DMS 273 treated with DMSO at 0.1 percent for 48 hours (cell line): ENCODE measurements at regions not wholly inside any gene's neighbourhood (a gene's known extent, or its start where the extent isn't known, plus 50 kb on each side); places are given as distances from the start of the nearest gene placed in this dataset.
"Not testable (repeated sequence)": the region's sequence is repeated elsewhere in the genome, so short reads cannot be mapped to it uniquely, and the experiment has no call there.

Experiments used
- DNase-seq: peaks from one replicate; lab custom pipeline; 2025; lab: John Stamatoyannopoulos, UW

DNA sequence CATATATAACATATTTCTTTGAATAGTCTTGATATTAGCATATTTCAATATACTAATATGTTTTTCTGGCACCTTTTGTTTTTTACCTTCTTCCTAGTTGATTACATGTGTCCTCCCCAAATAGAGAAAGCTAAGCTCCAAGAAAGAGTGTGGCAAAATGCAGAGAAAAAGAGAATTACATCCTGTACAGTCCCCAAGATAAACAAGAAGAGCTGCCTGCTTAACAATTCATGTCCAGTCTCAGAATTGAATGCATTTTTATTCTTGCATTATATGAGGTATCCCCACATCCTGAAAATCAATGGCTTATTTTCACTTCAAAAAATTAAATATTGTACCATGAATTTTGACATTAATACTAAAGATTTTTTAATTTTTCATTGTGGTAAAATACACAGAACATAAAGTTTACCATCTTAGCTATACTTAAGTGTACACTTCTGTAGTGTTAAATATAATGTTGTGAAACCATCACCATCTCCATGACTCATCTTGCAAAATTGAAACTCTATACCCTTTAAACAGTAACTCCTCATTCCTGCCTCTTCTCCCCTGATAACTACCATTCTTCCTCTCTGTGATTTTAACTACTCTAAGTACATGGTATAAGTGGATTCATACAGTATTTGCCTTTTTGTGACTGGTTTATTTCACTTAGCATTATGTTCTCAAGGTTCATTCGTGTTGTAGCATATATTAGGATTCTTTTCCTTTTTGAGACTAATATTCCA, 490.3 kb downstream of the COL12A1 start:
- no peak for DNase-seq

DNA sequence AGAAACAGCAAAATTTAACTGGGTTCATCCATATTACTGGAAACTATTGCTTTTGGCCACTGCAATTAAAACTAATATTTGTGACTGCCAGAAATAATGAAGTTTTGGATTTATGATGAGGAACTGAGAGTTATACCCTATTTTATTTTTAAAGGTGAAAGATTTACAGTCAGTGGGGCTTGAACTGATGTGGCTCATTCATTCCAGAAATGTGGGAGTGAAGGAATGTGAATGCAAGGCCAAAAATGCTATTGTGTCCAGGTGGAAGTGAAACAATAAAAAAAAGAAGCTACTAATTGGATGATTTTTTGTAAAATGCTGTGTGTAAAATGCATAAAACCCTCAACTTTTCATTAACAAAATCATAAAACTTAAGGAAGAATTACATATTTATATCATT, 491.9 kb downstream of the COL12A1 start:
- DNase-seq = no peak

DNA sequence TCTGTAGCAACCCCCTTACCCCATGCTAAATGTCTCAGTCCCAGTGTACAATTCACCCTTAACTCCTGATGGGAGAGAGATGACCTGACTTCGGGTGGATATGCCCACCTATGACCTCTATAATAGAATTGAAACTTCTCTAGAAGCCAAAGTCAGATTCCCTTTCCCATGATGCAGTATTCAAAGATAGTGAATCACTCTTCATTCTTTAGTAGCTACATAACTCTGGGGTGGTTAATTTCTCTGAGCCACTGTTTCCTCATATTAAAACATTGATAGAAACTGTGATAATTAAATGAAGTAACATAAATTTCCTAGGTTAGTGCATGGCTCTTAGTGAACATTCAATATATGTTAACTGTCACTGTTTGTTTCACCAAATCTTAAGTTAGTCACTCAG, 500.4 kb downstream of the COL12A1 start:
- DNase-seq = no peak

DNA sequence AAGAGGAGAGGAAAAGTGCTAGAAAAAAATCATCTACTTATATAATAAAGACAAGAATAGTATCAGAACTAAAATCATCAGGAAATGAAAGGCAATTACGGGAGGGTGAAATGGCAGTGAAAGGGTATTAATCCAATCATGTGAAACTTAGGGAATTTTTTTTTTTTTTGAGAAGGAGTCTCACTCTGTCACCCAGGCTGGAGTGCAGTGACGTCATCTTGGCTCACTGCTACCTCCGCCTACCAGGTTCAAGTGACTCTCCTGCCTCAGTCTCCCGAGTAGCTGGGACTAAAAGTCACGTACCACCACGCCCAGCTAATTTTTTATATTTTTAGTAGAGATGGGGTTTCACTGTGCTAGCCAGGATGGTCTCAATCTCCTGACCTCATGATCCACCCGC, 501.3 kb downstream of the COL12A1 start:
- DNase-seq = not testable (repeated sequence)

DNA sequence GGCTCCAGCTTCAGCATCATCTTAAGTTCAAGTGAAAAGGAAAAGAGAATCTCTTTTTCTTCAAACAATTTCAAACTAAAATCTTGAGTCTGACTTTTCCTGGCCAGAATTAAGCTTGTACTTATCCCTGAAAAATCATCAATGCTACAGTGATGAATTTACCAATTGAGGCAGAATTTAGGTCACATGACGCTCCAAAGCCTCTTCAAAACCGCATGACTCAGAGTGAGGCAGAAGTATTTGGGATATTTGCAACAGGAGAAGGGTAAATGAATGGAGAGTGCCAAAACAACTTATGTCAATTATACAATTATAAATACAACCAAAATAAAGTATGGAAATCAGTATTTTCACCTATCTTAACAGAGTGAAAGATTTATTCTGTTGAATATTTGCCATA, 515.5 kb downstream of the COL12A1 start:
- no peak for DNase-seq

DNA sequence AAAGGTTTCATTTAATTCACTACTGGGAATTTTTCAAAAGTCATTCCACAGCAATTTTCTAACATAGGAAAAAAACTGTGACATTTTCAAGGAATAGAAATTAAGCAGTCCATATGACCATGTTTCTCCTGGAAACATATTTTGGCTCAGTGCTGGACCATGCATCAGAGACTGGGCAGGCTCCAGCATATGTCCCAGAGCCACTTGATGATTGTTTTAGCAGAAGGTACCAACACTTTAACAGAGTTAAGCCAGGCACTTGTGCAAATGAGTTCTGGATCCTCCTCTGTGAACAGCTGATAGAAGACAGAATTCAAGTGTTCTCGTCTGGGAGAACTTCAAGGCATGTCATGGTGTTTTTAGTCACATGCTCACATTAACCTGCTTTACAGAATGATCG, 516.3 kb downstream of the COL12A1 start:
- DNase-seq = no peak

DNA sequence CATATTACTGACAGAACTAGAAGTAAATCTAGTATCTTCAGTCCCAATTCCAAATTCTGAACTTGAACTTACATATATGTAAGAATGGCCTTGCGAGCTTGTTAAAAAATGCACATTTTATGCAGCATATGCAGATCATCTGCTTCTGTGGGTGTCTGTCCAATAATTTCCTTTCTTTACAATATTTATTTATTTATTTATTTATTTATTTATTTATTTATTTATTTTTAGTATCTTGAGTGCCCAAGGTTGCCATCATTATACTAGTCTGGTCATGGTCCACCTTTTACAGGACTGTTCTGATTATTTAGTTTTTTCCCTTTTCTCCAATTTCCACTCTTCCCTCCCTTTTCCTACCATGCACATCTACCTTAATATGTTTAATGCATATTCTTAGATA, 528.4 kb downstream of the COL12A1 start:
- no peak for DNase-seq

DNA sequence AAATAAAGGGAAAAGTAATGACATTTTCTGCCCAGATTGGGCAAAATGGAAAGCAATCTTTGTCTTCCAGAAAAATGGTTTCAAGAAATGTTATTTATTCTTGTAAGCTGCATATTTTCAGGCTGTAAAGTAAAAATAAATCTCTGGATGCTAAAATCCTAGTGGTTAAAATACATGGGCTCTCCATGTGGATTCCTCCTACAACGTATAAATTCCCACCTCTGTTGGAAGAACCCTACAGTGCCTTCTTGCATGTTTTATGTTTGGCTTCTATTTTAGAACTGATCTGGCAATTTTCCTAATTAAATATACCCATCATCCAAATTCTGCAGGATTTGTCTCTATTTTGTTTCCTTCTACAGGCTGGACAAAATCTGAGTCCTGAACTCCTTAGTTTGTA, 528.9 kb downstream of the COL12A1 start:
- no peak for DNase-seq

DNA sequence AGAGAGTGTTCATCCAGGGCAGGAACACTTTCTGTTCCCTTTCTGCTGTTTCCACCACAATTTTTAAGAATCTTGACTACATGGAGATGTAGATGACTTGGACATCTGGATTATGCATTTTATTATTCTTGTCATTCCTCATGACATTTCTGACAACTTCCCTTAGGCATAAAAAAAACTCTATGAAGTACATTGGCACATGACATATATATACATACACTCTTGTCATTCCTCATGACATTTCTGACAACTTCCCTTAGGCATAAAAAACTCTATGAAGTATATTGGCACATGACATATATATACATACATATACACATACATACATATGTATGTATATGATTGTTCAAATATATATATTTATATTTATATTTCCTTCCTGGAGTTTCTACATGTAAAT, 531.5 kb downstream of the COL12A1 start:
- DNase-seq = no peak

DNA sequence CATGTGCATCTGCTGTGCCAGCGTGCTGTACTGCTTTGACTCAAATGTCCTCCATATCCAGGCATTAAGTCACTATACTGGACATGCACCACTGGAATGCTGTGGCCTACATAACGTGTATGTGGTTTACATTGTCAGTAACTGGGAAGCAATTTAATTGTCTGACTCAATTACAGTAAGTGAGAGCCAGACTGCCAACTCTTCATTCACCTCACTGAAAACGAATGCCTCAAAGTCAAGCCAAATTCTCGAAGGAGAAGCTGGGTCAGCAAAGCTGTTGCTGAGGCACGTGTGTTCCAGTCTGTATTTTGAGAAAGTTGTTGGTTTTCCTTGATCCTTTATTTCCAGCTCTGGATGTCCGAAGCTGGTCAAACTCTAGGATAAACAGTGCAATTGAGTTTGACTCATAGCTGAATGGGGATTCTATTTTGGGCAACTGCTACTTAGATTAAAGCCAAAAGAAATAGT, 534.3 kb downstream of the COL12A1 start:
- no peak for DNase-seq

DNA sequence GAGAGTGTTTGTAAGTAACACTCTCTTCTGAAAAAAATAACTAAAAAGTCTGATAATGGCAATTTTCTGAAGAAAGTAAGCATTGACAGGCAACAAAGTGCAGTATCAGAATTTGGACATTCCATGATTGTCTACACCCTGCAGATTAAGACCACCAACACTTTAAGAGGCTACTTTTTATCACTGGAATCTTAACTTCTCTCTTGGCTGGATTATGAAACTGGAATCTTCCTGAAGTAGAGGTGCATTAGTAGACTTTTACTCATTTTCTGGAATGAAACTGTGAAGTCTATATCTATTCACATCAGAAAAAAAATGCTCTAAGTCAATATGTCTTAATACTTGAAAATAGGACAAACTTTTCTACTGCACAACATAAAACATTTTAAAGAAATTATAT, 547.5 kb downstream of the COL12A1 start:
- no peak for DNase-seq

DNA sequence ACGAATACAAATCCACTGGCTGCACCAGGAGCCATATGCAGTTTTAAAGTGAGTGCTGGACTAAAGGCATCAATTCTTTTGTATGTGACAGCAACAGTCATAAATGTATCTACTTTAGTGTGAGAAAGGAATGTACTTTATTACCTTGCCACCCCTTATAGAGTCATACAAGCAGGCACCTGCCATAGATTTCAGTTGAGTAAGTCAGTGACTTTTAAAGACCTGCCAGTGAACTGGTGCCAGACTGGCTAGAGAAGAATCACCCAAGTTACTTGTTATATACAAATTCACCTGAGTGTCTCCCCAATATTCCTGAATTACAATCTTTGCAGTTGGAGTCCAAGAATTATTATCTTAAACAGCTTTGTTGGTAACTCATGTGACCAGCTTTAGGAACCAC, 547.9 kb downstream of the COL12A1 start:
- DNase-seq = no peak

DNA sequence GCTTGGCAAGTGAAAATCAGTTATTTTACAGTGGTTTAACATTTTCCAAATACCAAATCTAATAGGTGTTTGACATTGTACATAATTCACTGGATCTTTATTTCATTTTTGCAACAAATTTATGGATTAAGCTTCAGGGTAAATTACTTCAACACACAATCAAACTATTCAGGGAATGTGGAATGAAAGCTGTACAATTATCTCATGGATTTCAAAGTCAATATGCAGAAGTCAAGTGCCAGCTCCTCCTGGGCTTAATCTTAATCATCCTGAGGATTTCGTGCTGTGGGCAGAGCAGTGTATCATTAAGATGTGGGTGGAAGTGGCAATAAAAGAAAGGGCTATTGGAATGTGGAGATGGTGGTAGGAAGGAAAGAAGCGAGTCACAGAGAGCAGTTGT, 548.8 kb downstream of the COL12A1 start:
- no peak for DNase-seq

DNA sequence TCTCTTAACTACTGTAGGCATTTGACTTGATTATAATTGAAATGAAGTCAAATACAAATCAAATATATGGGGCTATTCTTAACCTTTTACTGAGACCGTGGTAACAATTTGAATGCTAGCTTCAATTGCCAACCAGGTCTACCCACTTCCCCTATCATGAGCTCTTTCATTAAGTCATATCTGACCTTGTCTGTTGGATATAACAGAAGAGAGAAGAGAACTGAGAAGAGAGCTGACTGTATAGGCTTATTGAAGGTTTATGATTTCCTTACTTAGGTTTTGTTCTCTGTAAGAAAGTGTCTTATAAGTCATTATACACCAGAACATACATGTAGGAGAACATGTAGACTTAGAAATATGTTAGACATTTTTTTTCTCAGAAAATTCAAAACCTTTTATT, 549.4 kb downstream of the COL12A1 start:
- no peak for DNase-seq

DNA sequence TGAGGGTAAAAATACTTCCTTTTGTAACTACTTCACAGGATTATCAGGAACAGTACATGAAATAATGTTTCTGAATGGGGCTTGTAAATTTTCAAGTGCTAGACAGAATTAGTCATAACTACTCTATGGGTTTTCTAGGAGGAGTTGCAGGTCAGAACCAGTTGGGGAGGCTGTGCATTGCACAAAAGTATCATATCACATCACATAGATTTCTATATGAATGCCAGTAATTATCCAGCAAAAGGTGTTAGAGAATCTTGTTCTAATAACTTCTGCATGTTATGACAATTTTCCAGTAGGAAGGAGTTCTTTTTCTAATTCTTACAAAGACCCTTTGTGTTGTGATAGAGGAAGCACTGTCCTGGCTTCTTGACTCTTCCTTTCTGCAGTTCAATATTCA, 551.6 kb downstream of the COL12A1 start:
- DNase-seq = no peak

DNA sequence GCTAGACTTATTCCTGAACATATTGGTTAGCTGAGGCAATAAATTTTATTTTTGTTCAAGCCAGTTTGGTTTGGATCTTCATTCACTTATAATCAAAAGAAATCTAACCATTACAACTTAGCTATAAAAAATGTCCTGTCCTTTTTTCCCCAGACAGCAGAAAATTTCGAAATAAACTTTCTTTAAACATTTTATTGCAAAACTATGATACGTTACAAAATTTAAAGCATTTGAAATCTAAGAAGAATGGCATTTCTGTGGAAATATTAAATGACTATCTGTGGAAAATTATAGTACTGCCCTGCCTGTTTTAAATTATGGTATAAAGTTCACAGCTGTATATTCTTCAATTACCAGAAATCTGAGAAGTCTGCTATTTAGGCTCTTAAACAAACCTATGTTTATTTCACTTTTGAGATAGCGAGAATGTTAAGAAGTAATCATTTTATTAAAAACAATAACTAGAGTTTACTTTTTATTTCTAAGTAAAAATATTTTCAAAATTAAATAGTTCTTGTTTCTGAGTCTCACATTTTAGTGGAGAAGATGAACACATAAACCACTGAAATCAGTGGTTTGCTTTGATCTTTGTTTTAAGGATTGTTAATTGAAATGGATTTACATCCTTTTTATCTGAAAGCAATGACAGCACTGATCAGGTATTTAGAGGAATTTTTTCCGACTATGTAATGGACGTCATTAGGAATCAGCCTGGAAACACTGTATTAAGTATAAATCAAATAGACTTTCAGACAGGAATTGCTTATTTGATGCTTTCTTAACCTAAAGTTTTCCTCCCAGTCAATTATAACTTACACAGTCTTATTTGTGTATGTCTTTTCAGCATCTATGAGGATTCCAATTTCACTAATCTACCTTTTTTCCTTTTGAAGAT, 553.7 kb downstream of the COL12A1 start:
- DNase-seq = no peak

DNA sequence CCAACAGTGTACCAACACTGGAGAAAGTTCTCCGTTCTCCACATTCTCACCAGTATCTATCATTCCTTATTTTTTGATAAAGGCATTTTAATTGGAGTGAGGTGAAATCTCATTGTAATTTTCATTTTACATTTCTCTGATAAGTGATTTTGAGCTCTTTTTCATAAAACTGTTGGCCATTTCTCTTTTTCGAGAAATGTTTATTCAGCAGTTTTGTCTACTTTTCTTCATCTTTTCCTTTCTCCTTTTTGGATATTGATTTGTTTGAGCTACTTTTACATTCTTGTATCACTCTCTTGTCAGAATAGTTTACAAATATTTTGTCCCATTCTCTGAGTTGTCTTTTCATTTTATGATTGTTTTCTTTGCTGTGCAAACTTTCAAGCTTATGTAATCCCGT, 555.2 kb downstream of the COL12A1 start:
- no peak for DNase-seq

DNA sequence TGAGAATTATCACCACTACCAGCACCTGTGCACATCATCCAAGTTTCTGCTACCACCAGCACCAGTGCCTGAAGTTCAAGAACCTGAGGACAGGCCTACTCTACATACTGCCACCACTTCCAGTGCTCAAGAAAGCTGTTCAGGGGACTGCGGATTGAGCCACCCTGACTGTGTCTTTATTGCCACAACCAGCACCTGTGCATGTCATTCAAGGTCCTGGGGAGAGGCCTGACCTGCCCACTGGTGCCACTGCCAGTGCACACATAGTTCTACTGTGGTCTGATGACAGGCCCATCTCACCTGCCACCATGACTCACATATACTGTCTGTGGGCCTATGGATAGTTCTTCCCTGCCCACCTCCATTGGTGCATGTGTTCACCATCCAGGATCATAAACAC, 559.4 kb downstream of the COL12A1 start:
- no peak for DNase-seq

DNA sequence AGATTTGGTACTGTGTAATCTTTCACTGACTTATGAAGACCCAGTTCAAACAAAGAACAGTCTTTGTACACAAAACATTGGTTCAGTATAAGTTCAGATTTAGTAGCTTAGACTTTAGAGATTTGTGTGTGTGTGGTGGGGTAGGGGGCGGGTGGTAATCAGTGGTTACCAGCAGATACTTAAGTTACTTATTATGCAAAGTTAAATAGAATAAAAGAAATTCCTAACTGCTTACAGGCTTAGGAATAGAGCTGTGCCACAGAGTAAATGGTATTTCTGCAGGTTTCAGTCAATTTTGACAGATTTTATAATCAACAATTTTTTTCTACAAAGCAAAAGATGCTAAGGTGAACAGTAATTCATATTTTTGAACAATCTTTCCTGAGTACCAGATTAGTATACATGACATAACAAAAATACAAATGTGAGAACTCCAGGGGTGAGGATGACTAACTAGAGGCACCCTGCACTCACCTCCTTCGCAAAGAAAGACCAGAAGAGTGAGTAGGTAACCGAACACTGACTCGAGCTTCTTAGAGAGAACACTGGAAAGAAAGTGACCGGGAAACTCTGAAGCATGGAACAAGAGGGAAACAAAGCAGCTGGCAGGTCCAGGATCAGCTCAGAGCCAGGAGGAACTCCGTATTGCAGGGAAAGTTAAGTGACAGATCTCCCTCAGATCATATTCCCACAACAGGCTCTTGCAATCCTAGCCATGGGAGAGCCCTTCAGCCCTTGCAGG, 560.6 kb downstream of the COL12A1 start:
- no peak for DNase-seq

DNA sequence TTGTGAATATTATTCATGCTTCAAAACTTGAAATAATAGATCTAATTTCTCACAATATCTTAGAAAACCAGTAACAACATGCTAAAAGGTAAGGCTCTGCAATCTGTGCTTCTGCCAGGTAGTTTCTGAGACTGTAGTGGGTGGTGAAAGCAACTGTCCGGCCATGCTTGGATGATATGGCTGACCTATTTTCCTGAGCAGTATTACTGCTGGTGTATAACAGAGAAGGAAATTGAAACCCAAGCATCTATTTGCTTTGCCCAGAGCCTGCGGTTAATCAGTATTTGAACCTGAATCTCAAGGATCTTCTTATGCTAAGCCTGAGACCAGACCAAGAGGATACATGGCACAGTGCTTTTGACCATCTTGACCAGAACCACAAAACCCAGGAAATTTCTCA, 563.8 kb downstream of the COL12A1 start:
- DNase-seq = no peak

DNA sequence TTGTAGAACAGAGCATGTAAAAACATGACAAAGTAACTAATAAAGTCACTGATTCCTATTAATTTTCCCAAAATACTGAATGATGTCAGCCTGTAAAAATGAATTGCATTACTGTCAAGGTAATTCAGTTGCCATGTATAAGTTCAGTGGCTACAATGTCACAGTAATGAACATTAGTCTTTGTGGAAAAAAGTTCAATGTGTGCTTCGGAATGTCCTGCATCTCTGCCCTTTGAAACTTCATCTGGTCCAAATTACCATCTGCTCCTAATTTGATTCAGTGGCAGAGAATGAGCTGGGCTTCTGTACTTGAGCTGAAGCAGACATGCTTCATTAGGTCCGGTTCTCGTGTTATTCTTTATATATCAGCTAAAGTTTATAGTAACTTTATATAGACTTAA, 567.4 kb downstream of the COL12A1 start:
- no peak for DNase-seq

DNA sequence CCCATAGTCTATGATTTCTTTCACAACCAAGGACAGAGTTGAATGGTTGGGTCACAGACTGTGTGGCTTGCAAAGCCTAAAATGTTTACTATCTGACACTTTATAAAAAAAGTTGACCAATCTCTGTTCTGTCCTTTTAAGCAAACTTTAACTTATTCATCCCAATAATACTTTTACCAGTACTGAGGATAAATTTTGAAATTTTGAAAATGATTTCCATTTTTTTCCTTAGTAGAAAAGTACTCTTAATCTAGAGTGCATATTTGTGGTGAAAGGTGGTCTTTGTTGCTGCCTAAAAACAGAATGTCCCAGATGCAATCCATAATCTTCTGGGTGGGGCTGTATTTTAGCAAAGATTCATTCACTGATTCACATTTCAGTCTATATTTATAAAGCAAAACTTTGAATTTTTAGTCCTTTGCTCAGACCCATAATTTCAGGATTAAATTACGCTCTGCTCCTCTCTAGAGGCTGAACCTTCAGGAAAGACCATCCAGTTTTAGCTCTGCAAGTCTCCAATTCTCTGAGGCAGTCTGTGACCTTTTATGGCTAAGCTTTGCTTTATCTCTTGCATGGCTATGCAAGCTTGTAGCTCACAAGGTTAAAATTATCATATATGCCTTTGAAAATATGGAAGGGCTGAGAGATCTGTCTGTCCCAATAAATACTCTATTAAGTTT, 573.5 kb downstream of the COL12A1 start:
- no peak for DNase-seq
